ENCODE measurements at regions not wholly inside any gene's neighbourhood (a gene's known extent, or its start where the extent isn't known, plus 50 kb on each side); places are given as distances from the start of the nearest gene placed in this dataset.

- no peak for DNase-seq (ENCODE audit: low spot score)
Observed at GRCh38 chr5:5066276-5067186, 73.6 kb upstream of the ADAMTS16 start.

- DNase-seq (ENCODE audit: low spot score), result peak; percentile 5
Observed at GRCh38 chr5:5069851-5070250, 70.3 kb upstream of the ADAMTS16 start.

- no peak for DNase-seq (ENCODE audit: low spot score)
Observed at GRCh38 chr5:5071554-5071953, 68.6 kb upstream of the ADAMTS16 start.

GRCh38 chr5:5077236-5077635 is 62.9 kb upstream of the ADAMTS16 start:
- no peak for DNase-seq (ENCODE audit: low spot score)

GRCh38 chr5:5078009-5078897 is 61.9 kb upstream of the ADAMTS16 start:
- DNase-seq (ENCODE audit: low spot score), result no peak

- DNase-seq (ENCODE audit: low spot score), result no peak
Observed at GRCh38 chr5:5079876-5080275, 60.3 kb upstream of the ADAMTS16 start.

- no peak for DNase-seq (ENCODE audit: low spot score)
Observed at GRCh38 chr5:5080790-5081189, 59.3 kb upstream of the ADAMTS16 start.

- DNase-seq (ENCODE audit: low spot score), result no peak
Observed at GRCh38 chr5:5085381-5085780, 54.7 kb upstream of the ADAMTS16 start.

GRCh38 chr5:5089895-5090649 is 50.1 kb upstream of the ADAMTS16 start:
- DNase-seq (ENCODE audit: low spot score), result no peak

All from globus pallidus (tissue), 1 donor.